ENCODE measurements at regions not wholly inside any gene's neighbourhood (a gene's known extent, or its start where the extent isn't known, plus 50 kb on each side); places are given as distances from the start of the nearest gene placed in this dataset.

GRCh38 chr2:47234456-47234855 lies 58.1 kb upstream of the CALM2 start:
- no peak for DNase-seq

GRCh38 chr2:47232738-47233415 lies 56.6 kb upstream of the CALM2 start:
- DNase-seq, result no peak

- no peak for DNase-seq
These were observed 54.1 kb upstream of the CALM2 start for GRCh38 chr2:47230418-47230817.

- no peak for DNase-seq
These were observed 51.4 kb upstream of the CALM2 start for GRCh38 chr2:47227532-47228279.

- no peak for DNase-seq
These were observed 50.6 kb upstream of the CALM2 start for GRCh38 chr2:47226923-47227220.

- DNase-seq, result no peak
These were observed 50.0 kb upstream of the CALM2 start for GRCh38 chr2:47226132-47226922.

Data from inflammatory macrophage treated with lipopolysaccharide for 1 hour (primary cell).